Right lobe of liver (tissue), 6 donors: ENCODE measurements at regions not wholly inside any gene's neighbourhood (a gene's known extent, or its start where the extent isn't known, plus 50 kb on each side); places are given as distances from the start of the nearest gene placed in this dataset.

Experiments used
- ATAC-seq, 4 donors: fragments of 200-7000 bp; cut with Tn5 transposase; one replicate each; pipeline ENCODE4 v1.9.1; 2020; ENCODE audit warnings: mild to moderate bottlenecking in 4 of 4, moderate library complexity in 4 of 4
- DNase-seq, 3 donors: peaks; one replicate each; pipeline ENCODE4 v3.0.0-alpha.2; 2020
- H3K27ac ChIP-seq, 3 donors: fragments of 200-600 bp; one replicate each; pipeline ENCODE4 v1.8.0; 2022
- H3K27me3 ChIP-seq, 2 donors: fragments of 200-600 bp; one replicate each; pipeline ENCODE4 v1.8.0; 2022
- H3K36me3 ChIP-seq, 4 donors: fragments of 200-600 bp; sonication (generic) in 1 of 4; one replicate each; pipeline versions ENCODE4 v1.5.1 to v1.8.0; 2017 to 2022; ENCODE audit warnings: control low read depth in 1 of 4
- H3K4me1 ChIP-seq, 4 donors: fragments of 200-600 bp; sonication (generic) in 1 of 4; one replicate each; pipeline versions ENCODE4 v1.5.1 to v1.8.0; 2017 to 2022; ENCODE audit warnings: control low read depth in 1 of 4
- H3K4me3 ChIP-seq, 3 donors: fragments of 200-600 bp; one replicate each; pipeline ENCODE4 v1.8.0; 2022
- H3K9me3 ChIP-seq, 4 donors: fragments of 200-600 bp; sonication (generic) in 1 of 4; one replicate each; pipeline versions ENCODE4 v1.5.1 to v1.8.0; 2017 to 2022; ENCODE audit warnings: control low read depth in 1 of 4
- POLR2A ChIP-seq: fragments of 450-650 bp; IDR thresholded peaks from one replicate; pipeline ENCODE4 v1.6.1; 2017; ENCODE audit warnings: antibody characterized with exemption, mild to moderate bottlenecking
- WGBS: methylation state at CpG from one replicate; pipeline ENCODE4 v1.1.6; 2018; ENCODE audit warnings: low coverage, low lambda C conversion rate; ENCODE audit not compliant: insufficient coverage; ENCODE audit errors: missing lambda C conversion rate; 5-methylcytosine and 5-hydroxymethylcytosine counted together
- intact Hi-C, 2 donors: fragments of 100-400 bp; cut with DNase I; formaldehyde crosslinking; loops; one replicate each; pipeline versions ENCODE4 v1.11.2 to v1.14.1; 2022
- TF ChIP-seq, protein P1 (sequence below), 4 donors: fragments of 200-600 bp in 3 of 4; fragments of 450-650 bp in 1 of 4; IDR thresholded peaks; one replicate each; pipeline versions ENCODE4 v1.5.1 to v1.8.0; 2016 to 2022; ENCODE audit warnings: antibody characterized with exemption in 4 of 4, mild to moderate bottlenecking in 2 of 4
- donor health status: DM: no; HTN: yes; CAD: no.
- donor health status: DM: no; HTN: no; CAD: no.
- donor health status: DM: no; HTN: no; CAD: no.
- donor health status: DM: no; HTN: yes; CAD: no.
- donor health status: DM: no; HTN: yes; CAD: no.

DNA sequence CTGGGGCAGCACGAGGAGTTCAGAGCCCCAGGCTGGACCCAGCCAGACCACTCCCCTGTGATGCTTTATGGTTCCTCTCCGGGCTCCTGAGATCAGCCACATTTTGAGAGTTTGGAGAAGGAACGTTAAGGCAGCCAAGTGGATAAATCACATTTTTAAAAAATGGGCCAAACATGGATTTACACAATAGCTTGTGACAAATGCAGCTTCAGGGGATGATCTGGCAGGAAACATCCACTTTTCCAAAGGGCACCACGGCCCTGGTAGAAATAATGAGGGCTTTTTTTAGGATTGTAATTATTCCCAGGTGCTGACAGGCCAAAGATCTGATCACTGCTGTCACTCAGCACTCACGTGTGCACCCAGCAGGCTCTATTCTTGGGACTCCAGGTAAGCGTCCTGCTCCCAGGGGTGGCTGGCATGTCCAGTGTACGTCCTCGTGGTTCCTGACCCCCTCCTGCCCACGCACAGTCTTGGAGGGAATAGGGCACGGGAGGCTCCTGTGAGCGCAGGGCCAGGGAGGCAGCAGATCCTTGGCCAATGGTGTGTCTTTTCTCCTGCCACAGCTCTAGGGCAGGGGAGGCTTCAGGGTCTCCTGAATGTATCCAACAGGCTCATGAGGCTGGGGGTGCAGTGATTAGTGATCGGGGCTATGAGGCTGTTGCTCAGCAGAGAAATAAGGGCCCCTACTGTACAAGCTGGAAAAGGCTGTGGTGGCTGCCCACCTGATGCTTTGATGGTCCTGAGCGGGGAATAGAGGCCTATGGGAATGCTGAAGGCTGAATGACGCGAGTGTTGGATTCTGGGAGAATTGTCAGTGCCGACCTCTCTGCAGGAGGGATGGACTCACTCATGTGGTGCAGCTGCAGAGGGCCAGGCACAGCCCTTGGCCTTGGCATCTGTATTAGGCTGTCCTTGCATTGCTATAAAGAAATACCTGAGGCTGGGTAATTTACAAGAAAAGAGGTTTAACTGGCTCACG is 415.7 kb downstream of the PTPRU start:
- TF ChIP-seq POLR2A: no peak
- TF ChIP-seq, protein P1, sequence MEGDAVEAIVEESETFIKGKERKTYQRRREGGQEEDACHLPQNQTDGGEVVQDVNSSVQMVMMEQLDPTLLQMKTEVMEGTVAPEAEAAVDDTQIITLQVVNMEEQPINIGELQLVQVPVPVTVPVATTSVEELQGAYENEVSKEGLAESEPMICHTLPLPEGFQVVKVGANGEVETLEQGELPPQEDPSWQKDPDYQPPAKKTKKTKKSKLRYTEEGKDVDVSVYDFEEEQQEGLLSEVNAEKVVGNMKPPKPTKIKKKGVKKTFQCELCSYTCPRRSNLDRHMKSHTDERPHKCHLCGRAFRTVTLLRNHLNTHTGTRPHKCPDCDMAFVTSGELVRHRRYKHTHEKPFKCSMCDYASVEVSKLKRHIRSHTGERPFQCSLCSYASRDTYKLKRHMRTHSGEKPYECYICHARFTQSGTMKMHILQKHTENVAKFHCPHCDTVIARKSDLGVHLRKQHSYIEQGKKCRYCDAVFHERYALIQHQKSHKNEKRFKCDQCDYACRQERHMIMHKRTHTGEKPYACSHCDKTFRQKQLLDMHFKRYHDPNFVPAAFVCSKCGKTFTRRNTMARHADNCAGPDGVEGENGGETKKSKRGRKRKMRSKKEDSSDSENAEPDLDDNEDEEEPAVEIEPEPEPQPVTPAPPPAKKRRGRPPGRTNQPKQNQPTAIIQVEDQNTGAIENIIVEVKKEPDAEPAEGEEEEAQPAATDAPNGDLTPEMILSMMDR (IDR thresholded peaks at IDR 0.05): no peak

GRCh38 chr1:29651246-29651645 is 414.9 kb downstream of the PTPRU start:
- Histone ChIP-seq H3K36me3 (no peaks in the 10 kb centered on the region), H3K27ac (no peak overlapping the region), H3K27me3 (no peaks in the 10 kb centered on the region), H3K4me1 (no peaks in the 10 kb centered on the region), H3K9me3 (no peaks in the 10 kb centered on the region), H3K4me3 (no peak overlapping the region)
- ATAC-seq (no peak), DNase-seq (no peak)
- TF ChIP-seq, protein P1 (IDR thresholded peaks at IDR 0.05): no peak
- no peak for TF ChIP-seq POLR2A
- intact Hi-C loops: no loop called here

More for the DNA sequence above, 415.7 kb downstream of the PTPRU start:
- Histone ChIP-seq H3K4me3 (no peak overlapping the region), H3K4me1 (no peaks in the 10 kb centered on the region), H3K27me3 (no peaks in the 10 kb centered on the region), H3K27ac (no peak overlapping the region), H3K36me3 (no peaks in the 10 kb centered on the region), H3K9me3 (no peaks in the 10 kb centered on the region)
- ATAC-seq (no peak), DNase-seq (peak in 1 of 3 donors; percentile 37)
- intact Hi-C loops: no loop called here
- WGBS: 60% methylated on average over 6 of the region's 17 CpGs

DNA sequence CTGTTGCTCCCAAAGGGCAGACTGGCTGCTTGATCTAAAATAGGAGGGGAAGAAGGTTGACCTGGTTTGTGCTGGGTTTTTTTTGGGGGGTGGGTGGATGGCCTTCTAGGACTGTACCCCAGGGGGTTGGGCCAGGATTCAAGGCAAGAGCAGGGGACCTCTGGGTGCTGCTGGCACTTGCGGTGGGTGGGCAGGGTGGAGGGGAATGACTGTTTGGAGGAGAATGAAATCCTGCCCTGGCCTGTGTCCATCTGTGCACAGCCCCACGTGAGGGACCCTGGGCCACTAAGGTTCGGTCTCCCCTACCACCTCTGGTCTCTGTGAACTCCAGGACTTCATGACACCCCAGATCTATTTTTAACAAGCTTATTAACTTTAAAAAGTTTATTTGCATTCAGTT is 414.2 kb downstream of the PTPRU start:
- 80% methylated on average over 1 of the region's 3 CpGs for WGBS
- Histone ChIP-seq H3K4me1 (no peaks in the 10 kb centered on the region), H3K27ac (no peak overlapping the region), H3K9me3 (no peaks in the 10 kb centered on the region), H3K4me3 (no peak overlapping the region), H3K36me3 (no peaks in the 10 kb centered on the region), H3K27me3 (no peaks in the 10 kb centered on the region)
- intact Hi-C loops: no loop called here
- TF ChIP-seq, protein P1 (IDR thresholded peaks at IDR 0.05): no peak
- no peak for TF ChIP-seq POLR2A
- no peak for ATAC-seq
- DNase-seq: peak in 1 of 3 donors; percentile 36

DNA sequence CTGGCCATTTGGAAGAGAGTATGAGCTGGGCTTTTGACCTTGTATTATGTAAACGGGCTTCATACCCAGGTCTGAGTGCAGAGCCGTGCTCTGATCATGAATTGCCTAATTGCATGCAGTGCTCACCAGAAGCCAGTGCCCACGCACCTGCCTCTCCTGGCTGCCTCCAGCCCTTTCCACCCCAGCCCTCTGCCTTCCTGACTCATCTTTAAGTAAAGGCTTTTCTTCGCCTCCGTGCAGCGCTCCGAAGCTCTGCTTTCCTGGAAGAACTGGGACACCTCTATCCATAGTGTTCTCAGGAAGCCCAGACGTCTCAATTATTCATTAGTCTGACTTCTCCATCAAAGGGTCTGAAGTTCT is 413.7 kb downstream of the PTPRU start:
- no peaks in the 10 kb centered on the region for H3K36me3 ChIP-seq
- TF ChIP-seq POLR2A: no peak
- TF ChIP-seq, protein P1 (IDR thresholded peaks at IDR 0.05): no peak
- H3K27ac ChIP-seq: no peak overlapping the region
- H3K9me3 ChIP-seq: no peaks in the 10 kb centered on the region
- intact Hi-C loops: no loop called here
- WGBS: 86% methylated on average over 5 of the region's 8 CpGs
- ATAC-seq (no peak), DNase-seq (peak in 1 of 3 donors; percentile 19)
- no peak overlapping the region for H3K4me3 ChIP-seq
- no peaks in the 10 kb centered on the region for H3K27me3 ChIP-seq
- H3K4me1 ChIP-seq: no peaks in the 10 kb centered on the region
